C4-2B (cell line): ENCODE measurements at regions not wholly inside any gene's neighbourhood (a gene's known extent, or its start where the extent isn't known, plus 50 kb on each side); places are given as distances from the start of the nearest gene placed in this dataset.

Experiments
- CTCF ChIP-seq: fragments of 450-650 bp; conservative IDR thresholded peaks from 2 replicates; pipeline ENCODE4 v1.5.1; 2017; ENCODE audit warnings: mild to moderate bottlenecking
- ZFX ChIP-seq: fragments of 450-650 bp; IDR thresholded peaks from 2 replicates; pipeline ENCODE4 v1.6.1; 2017

GRCh38 chr3:59654480-59655417 lies 604.9 kb upstream of the CFAP20DC start:
- TF ChIP-seq CTCF (no peak), ZFX (no peak)
